ENCODE measurements at regions not wholly inside any gene's neighbourhood (a gene's known extent, or its start where the extent isn't known, plus 50 kb on each side); places are given as distances from the start of the nearest gene placed in this dataset.
"Not testable (repeated sequence)": the region's sequence is repeated elsewhere in the genome, so short reads cannot be mapped to it uniquely, and the experiment has no call there.

- DNase-seq, result no peak
Measured at GRCh38 chr18:27372386-27372785, 187.3 kb upstream of the CHST9 start.

- no peak for DNase-seq
Measured at GRCh38 chr18:27366665-27367064, 181.6 kb upstream of the CHST9 start.

GRCh38 chr18:27366151-27366550, 181.0 kb upstream of the CHST9 start:
- no peak for DNase-seq

GRCh38 chr18:27363872-27364271, 178.8 kb upstream of the CHST9 start:
- DNase-seq, result no peak

- no peak for DNase-seq
Measured at GRCh38 chr18:27361477-27361876, 176.4 kb upstream of the CHST9 start.

- DNase-seq, result no peak
Measured at GRCh38 chr18:27355308-27355707, 170.2 kb upstream of the CHST9 start.

- no peak for DNase-seq
Measured at GRCh38 chr18:27353273-27353672, 168.2 kb upstream of the CHST9 start.

GRCh38 chr18:27349284-27349882, 164.3 kb upstream of the CHST9 start:
- DNase-seq, result no peak

GRCh38 chr18:27331606-27332005, 146.5 kb upstream of the CHST9 start:
- no peak for DNase-seq

GRCh38 chr18:27314996-27315395, 129.9 kb upstream of the CHST9 start:
- DNase-seq, result no peak

GRCh38 chr18:27313678-27314077, 128.6 kb upstream of the CHST9 start:
- DNase-seq, result no peak

GRCh38 chr18:27312853-27313252, 127.7 kb upstream of the CHST9 start:
- no peak for DNase-seq

GRCh38 chr18:27312153-27312552, 127.0 kb upstream of the CHST9 start:
- DNase-seq, result no peak

- no peak for DNase-seq
Measured at GRCh38 chr18:27311114-27311513, 126.0 kb upstream of the CHST9 start.

- no peak for DNase-seq
Measured at GRCh38 chr18:27301615-27302378, 116.7 kb upstream of the CHST9 start.

GRCh38 chr18:27298214-27298804, 113.2 kb upstream of the CHST9 start:
- no peak for DNase-seq

GRCh38 chr18:27285973-27286562, 101.0 kb upstream of the CHST9 start:
- DNase-seq, result not testable (repeated sequence)

- no peak for DNase-seq
Measured at GRCh38 chr18:27278131-27278530, 93.0 kb upstream of the CHST9 start.

GRCh38 chr18:27277554-27277953, 92.4 kb upstream of the CHST9 start:
- DNase-seq, result no peak

GRCh38 chr18:27276886-27277285, 91.8 kb upstream of the CHST9 start:
- DNase-seq, result no peak

- no peak for DNase-seq
Measured at GRCh38 chr18:27276479-27276878, 91.4 kb upstream of the CHST9 start.

- DNase-seq, result no peak
Measured at GRCh38 chr18:27274901-27275300, 89.8 kb upstream of the CHST9 start.

GRCh38 chr18:27270508-27270907, 85.4 kb upstream of the CHST9 start:
- DNase-seq, result no peak

Data from skin of body (tissue), 1 donor.